ENCODE measurements at regions not wholly inside any gene's neighbourhood (a gene's known extent, or its start where the extent isn't known, plus 50 kb on each side); places are given as distances from the start of the nearest gene placed in this dataset.
"Not testable (repeated sequence)": the region's sequence is repeated elsewhere in the genome, so short reads cannot be mapped to it uniquely, and the experiment has no call there.

- TF ChIP-seq, protein P1, sequence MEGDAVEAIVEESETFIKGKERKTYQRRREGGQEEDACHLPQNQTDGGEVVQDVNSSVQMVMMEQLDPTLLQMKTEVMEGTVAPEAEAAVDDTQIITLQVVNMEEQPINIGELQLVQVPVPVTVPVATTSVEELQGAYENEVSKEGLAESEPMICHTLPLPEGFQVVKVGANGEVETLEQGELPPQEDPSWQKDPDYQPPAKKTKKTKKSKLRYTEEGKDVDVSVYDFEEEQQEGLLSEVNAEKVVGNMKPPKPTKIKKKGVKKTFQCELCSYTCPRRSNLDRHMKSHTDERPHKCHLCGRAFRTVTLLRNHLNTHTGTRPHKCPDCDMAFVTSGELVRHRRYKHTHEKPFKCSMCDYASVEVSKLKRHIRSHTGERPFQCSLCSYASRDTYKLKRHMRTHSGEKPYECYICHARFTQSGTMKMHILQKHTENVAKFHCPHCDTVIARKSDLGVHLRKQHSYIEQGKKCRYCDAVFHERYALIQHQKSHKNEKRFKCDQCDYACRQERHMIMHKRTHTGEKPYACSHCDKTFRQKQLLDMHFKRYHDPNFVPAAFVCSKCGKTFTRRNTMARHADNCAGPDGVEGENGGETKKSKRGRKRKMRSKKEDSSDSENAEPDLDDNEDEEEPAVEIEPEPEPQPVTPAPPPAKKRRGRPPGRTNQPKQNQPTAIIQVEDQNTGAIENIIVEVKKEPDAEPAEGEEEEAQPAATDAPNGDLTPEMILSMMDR (conservative IDR thresholded peaks at IDR 0.05; ENCODE audit: low read depth, low read length): not testable (repeated sequence)
- TF ChIP-seq POLR2A (IDR thresholded peaks at IDR 0.05; ENCODE audit: low read depth, low read length); MAFK (IDR thresholded peaks at IDR 0.05; ENCODE audit: low read depth, low read length); CHD1 (IDR thresholded peaks at IDR 0.05; ENCODE audit: low read depth, low read length); CEBPB (IDR thresholded peaks at IDR 0.05; ENCODE audit: low read depth, low read length); RAD21 (IDR thresholded peaks at IDR 0.05; ENCODE audit: low read length); MXI1 (IDR thresholded peaks at IDR 0.05; ENCODE audit: borderline replicate concordance, low read depth, low read length); BHLHE40 (IDR thresholded peaks at IDR 0.05; ENCODE audit: low read depth, low read length); SMC3 (IDR thresholded peaks at IDR 0.05; ENCODE audit: low read depth, low read length); RFX5 (IDR thresholded peaks at IDR 0.05; ENCODE audit: low read depth, low read length); RCOR1 (IDR thresholded peaks at IDR 0.05; ENCODE audit: insufficient replicate concordance, low read length); NFE2L2 (IDR thresholded peaks at IDR 0.05; ENCODE audit: low read depth, low read length); MAZ (IDR thresholded peaks at IDR 0.05; ENCODE audit: borderline replicate concordance, low read depth, low read length): not testable (repeated sequence)
- TF ChIP-seq, protein P2, sequence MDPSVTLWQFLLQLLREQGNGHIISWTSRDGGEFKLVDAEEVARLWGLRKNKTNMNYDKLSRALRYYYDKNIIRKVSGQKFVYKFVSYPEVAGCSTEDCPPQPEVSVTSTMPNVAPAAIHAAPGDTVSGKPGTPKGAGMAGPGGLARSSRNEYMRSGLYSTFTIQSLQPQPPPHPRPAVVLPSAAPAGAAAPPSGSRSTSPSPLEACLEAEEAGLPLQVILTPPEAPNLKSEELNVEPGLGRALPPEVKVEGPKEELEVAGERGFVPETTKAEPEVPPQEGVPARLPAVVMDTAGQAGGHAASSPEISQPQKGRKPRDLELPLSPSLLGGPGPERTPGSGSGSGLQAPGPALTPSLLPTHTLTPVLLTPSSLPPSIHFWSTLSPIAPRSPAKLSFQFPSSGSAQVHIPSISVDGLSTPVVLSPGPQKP (IDR thresholded peaks at IDR 0.05; ENCODE audit: borderline replicate concordance, low read depth, low read length): not testable (repeated sequence)
Observed at GRCh38 chr1:82776730-82777129, 976.0 kb downstream of the ADGRL2 start.
